Suprapubic skin (tissue), 4 donors: ENCODE measurements at regions not wholly inside any gene's neighbourhood (a gene's known extent, or its start where the extent isn't known, plus 50 kb on each side); places are given as distances from the start of the nearest gene placed in this dataset.

Experiments used
- EP300 ChIP-seq: sonication (generic); formaldehyde crosslinking; IDR thresholded peaks from one replicate; pipeline ENCODE4 v1.6.1; 2017; ENCODE audit warnings: antibody characterized with exemption
- POLR2A ChIP-seq, 2 donors: fragments of 450-650 bp; IDR thresholded peaks; one replicate each; pipeline ENCODE4 v1.6.1; 2017; ENCODE audit warnings: antibody characterized with exemption in 2 of 2, mild to moderate bottlenecking in 2 of 2, moderate library complexity in 2 of 2
- POLR2AphosphoS5 ChIP-seq, 3 donors: sonication (generic); formaldehyde crosslinking; IDR thresholded peaks; one replicate each; pipeline ENCODE4 v1.6.1; 2017; ENCODE audit warnings: antibody characterized with exemption in 3 of 3
- TF ChIP-seq, protein P1 (sequence below), 2 donors: fragments of 200-600 bp in 1 of 2; fragments of 450-650 bp in 1 of 2; sonication (generic) in 1 of 2; IDR thresholded peaks; one replicate each; pipeline ENCODE4 v1.5.1; 2016 to 2019; ENCODE audit warnings: antibody characterized with exemption in 2 of 2, mild to moderate bottlenecking in 1 of 2, moderate library complexity in 1 of 2

DNA sequence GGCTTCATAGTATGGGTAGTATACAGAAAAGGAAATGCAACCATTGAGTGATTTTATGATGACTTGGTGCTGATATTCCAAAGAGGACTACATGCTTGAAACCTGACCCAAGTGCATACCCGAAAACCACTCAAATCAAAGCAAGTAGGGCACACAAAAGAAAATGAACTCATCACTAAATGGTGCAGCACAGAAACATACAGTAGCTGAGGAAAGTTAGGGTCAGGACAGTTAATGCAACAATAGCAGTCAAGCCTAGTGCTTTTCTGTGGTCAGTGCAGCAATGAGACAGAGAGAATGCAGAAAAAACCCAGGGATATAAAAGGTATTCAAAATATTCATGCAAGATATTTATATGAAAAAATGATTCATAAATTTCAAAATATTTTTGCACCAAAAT, 711.1 kb downstream of the EPHA7 start:
- TF ChIP-seq POLR2A (IDR thresholded peaks at IDR 0.05), result no peak
- TF ChIP-seq, protein P1, sequence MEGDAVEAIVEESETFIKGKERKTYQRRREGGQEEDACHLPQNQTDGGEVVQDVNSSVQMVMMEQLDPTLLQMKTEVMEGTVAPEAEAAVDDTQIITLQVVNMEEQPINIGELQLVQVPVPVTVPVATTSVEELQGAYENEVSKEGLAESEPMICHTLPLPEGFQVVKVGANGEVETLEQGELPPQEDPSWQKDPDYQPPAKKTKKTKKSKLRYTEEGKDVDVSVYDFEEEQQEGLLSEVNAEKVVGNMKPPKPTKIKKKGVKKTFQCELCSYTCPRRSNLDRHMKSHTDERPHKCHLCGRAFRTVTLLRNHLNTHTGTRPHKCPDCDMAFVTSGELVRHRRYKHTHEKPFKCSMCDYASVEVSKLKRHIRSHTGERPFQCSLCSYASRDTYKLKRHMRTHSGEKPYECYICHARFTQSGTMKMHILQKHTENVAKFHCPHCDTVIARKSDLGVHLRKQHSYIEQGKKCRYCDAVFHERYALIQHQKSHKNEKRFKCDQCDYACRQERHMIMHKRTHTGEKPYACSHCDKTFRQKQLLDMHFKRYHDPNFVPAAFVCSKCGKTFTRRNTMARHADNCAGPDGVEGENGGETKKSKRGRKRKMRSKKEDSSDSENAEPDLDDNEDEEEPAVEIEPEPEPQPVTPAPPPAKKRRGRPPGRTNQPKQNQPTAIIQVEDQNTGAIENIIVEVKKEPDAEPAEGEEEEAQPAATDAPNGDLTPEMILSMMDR (IDR thresholded peaks at IDR 0.05), result no peak
- TF ChIP-seq POLR2AphosphoS5 (IDR thresholded peaks at IDR 0.05), result no peak
- TF ChIP-seq EP300, result no peak
